IMR-90 (cell line): ENCODE measurements at regions not wholly inside any gene's neighbourhood (a gene's known extent, or its start where the extent isn't known, plus 50 kb on each side); places are given as distances from the start of the nearest gene placed in this dataset.

Experiments
- ATAC-seq: fragments of 200-7000 bp; cut with Tn5 transposase; 2 replicates; pipeline ENCODE4 v1.9.1; 2020; ENCODE audit warnings: low read depth, mild to moderate bottlenecking, moderate library complexity
- BruUV-seq: library from RNA; stranded (reverse); fragments of 400-500 nt; replicated peaks from 2 replicates; lab custom pipeline; 2021; lab: Mats Ljungman, UMichigan
- CTCF ChIA-PET: fragments of 300-600 bp; formaldehyde crosslinking; extraction: SDS; loops from one replicate; lab custom pipeline; 2021; ENCODE audit warnings: antibody characterized with exemption; lab: Yijun Ruan, JAX
- POLR2A ChIA-PET: fragments of 300-600 bp; sonication (Branson Sonifier 250); formaldehyde crosslinking; loops from one replicate; lab custom pipeline; 2022; ENCODE audit warnings: antibody characterized with exemption; ENCODE audit not compliant: unreplicated experiment; lab: Charles Lee
- DNase-seq: peaks from one replicate; pipeline ENCODE4 v3.0.0; 2013
- H2AFZ ChIP-seq: replicated peaks from 2 replicates; pipeline ENCODE3; 2013; ENCODE audit warnings: low read length, mild to moderate bottlenecking; ENCODE audit not compliant: poor library complexity
- H2AK5ac ChIP-seq: 2 replicates; pipeline ENCODE4 v1.6.1; 2013; ENCODE audit warnings: low read depth, low read length, inconsistent platforms
- H2AK9ac ChIP-seq: replicated peaks from 2 replicates; pipeline ENCODE3; 2013; ENCODE audit warnings: mild to moderate bottlenecking, low read depth, low read length, moderate library complexity; ENCODE audit not compliant: poor library complexity
- H2BK120ac ChIP-seq: 2 replicates; pipeline ENCODE4 v1.6.1; 2013; ENCODE audit warnings: low read depth, low read length, inconsistent platforms
- H2BK15ac ChIP-seq: 3 replicates; pipeline ENCODE4 v1.6.1; 2013; ENCODE audit warnings: low read depth, low read length, inconsistent platforms
- H2BK20ac ChIP-seq: 2 replicates; pipeline ENCODE4 v1.6.1; 2013; ENCODE audit warnings: low read depth, mild to moderate bottlenecking, inconsistent platforms, low read length, moderate library complexity
- H2BK5ac ChIP-seq: 2 replicates; pipeline ENCODE4 v1.6.1; 2013; ENCODE audit warnings: mild to moderate bottlenecking, low read depth, low read length, inconsistent platforms; ENCODE audit not compliant: poor library complexity, severe bottlenecking
- H3K14ac ChIP-seq: replicated peaks from 2 replicates; pipeline ENCODE4 v1.6.1; 2013; ENCODE audit warnings: low read depth, low read length, inconsistent platforms
- H3K18ac ChIP-seq: 2 replicates; pipeline ENCODE4 v1.6.1; 2013; ENCODE audit warnings: low read depth, low read length, control low read depth
- H3K23ac ChIP-seq: 2 replicates; pipeline ENCODE4 v1.6.1; 2013; ENCODE audit warnings: low read depth, low read length, inconsistent platforms
- H3K27ac ChIP-seq: 2 replicates; pipeline ENCODE4 v1.5.1; 2013; ENCODE audit warnings: mild to moderate bottlenecking, control low read depth, low read length; ENCODE audit not compliant: insufficient read depth
- H3K27me3 ChIP-seq: 2 replicates; pipeline ENCODE4 v1.6.1; 2013; ENCODE audit warnings: low read length; ENCODE audit not compliant: control insufficient read depth, insufficient read depth
- H3K36me3 ChIP-seq: 2 replicates; pipeline ENCODE4 v1.6.1; 2013; ENCODE audit warnings: low read length, mixed read lengths; ENCODE audit not compliant: control insufficient read depth, insufficient read depth
- H3K4ac ChIP-seq: 2 replicates; pipeline ENCODE4 v1.6.1; 2013; ENCODE audit warnings: low read depth, low read length, inconsistent platforms
- H3K4me1 ChIP-seq: 2 replicates; pipeline ENCODE4 v1.6.1; 2013; ENCODE audit warnings: low read length, mixed read lengths; ENCODE audit not compliant: control insufficient read depth, insufficient read depth
- H3K4me2 ChIP-seq: 2 replicates; pipeline ENCODE4 v1.6.1; 2013; ENCODE audit warnings: low read depth, mild to moderate bottlenecking, control low read depth, low read length, moderate library complexity
- H3K4me3 ChIP-seq: 2 replicates; pipeline ENCODE4 v1.5.1; 2013; ENCODE audit warnings: low read depth, mild to moderate bottlenecking, control low read depth, low read length, moderate library complexity; ENCODE audit not compliant: insufficient read depth
- H3K56ac ChIP-seq: 2 replicates; pipeline ENCODE4 v1.6.1; 2013; ENCODE audit warnings: low read length, inconsistent platforms; ENCODE audit not compliant: insufficient read depth; ENCODE audit errors: extremely low read depth
- H3K79me1 ChIP-seq, 2 experiments: 2 replicates each; pipeline ENCODE4 v1.6.1; 2013; ENCODE audit warnings: low read length in 2 of 2, inconsistent platforms in 1 of 2, low read depth in 1 of 2
- H3K9ac ChIP-seq: 2 replicates; pipeline ENCODE4 v1.6.1; 2013; ENCODE audit warnings: low read depth, low read length, control low read depth
- H3K9me1 ChIP-seq: 2 replicates; pipeline ENCODE4 v1.6.1; 2013; ENCODE audit warnings: low read length, inconsistent platforms; ENCODE audit not compliant: insufficient read depth
- H3K9me3 ChIP-seq: 2 replicates; pipeline ENCODE4 v1.6.1; 2013; ENCODE audit warnings: low read length; ENCODE audit not compliant: control insufficient read depth, insufficient read depth
- H4K20me1 ChIP-seq: 2 replicates; pipeline ENCODE4 v1.6.1; 2013; ENCODE audit warnings: low read length, inconsistent platforms; ENCODE audit not compliant: insufficient read depth
- H4K5ac ChIP-seq: 2 replicates; pipeline ENCODE4 v1.6.1; 2013; ENCODE audit warnings: mild to moderate bottlenecking, low read depth, low read length, control low read depth
- H4K8ac ChIP-seq, 2 experiments: 2 replicates each; pipeline ENCODE4 v1.6.1; 2013; ENCODE audit warnings: low read depth in 2 of 2, low read length in 2 of 2, control low read depth in 1 of 2, inconsistent platforms in 1 of 2
- H4K91ac ChIP-seq: 2 replicates; pipeline ENCODE4 v1.6.1; 2013; ENCODE audit warnings: low read depth, low read length, inconsistent platforms; ENCODE audit not compliant: insufficient read depth
- CEBPB ChIP-seq: IDR thresholded peaks from 2 replicates; pipeline ENCODE4 v1.6.1; 2012; ENCODE audit warnings: low read depth, low read length, improper control_type of control experiment
- CHD1 ChIP-seq: IDR thresholded peaks from 2 replicates; pipeline ENCODE4 v1.6.1; 2012; ENCODE audit warnings: low read depth, low read length, improper control_type of control experiment
- MAFK ChIP-seq: IDR thresholded peaks from 2 replicates; pipeline ENCODE4 v1.6.1; 2012; ENCODE audit warnings: low read depth, low read length, improper control_type of control experiment
- MXI1 ChIP-seq: IDR thresholded peaks from 2 replicates; pipeline ENCODE4 v1.6.1; 2012; ENCODE audit warnings: low read depth, mild to moderate bottlenecking, low read length, moderate library complexity, borderline replicate concordance
- POLR2A ChIP-seq: IDR thresholded peaks from 2 replicates; pipeline ENCODE4 v1.6.1; 2012; ENCODE audit warnings: mild to moderate bottlenecking, low read depth, low read length
- RAD21 ChIP-seq: IDR thresholded peaks from 2 replicates; pipeline ENCODE4 v1.6.1; 2012; ENCODE audit warnings: low read length, improper control_type of control experiment
- RCOR1 ChIP-seq: IDR thresholded peaks from 2 replicates; pipeline ENCODE4 v1.6.1; 2012; ENCODE audit warnings: mild to moderate bottlenecking, low read length, improper control_type of control experiment; ENCODE audit not compliant: insufficient replicate concordance
- RFX5 ChIP-seq: IDR thresholded peaks from 2 replicates; pipeline ENCODE4 v1.8.0; 2012; ENCODE audit warnings: low read depth, mild to moderate bottlenecking, low read length, moderate library complexity
- WGBS, 2 experiments: methylation state at CpG; one replicate each; pipeline versions ENCODE4 v1.1.5 to v1.1.7; 2013; ENCODE audit warnings: missing lambda C conversion rate in 2 of 2; ENCODE audit not compliant: insufficient read length in 1 of 2; ENCODE audit errors: extremely low coverage in 2 of 2; 5-methylcytosine and 5-hydroxymethylcytosine counted together
- dilution Hi-C: fragments of 300-500 bp; cut with HindIII; formaldehyde crosslinking; loops from one replicate; pipeline ENCODE4 v1.14.3; 2018; ENCODE audit warnings: low sequenced_read_pairs; ENCODE audit not compliant: unreplicated experiment
- in situ Hi-C: fragments of 300-500 bp; cut with MboI; formaldehyde crosslinking; loops from 3 replicates; pipeline ENCODE4 v1.14.3; 2019; ENCODE audit warnings: low sequenced_read_pairs, inconsistent platforms, mixed read lengths
- intact Hi-C: fragments of 100-400 bp; cut with micrococcal nuclease; formaldehyde crosslinking; loops from 2 replicates; pipeline ENCODE4 v1.10.0; 2022
- TF ChIP-seq, protein P1 (sequence below): fragments of 150-350 bp; IDR thresholded peaks from 2 replicates; pipeline ENCODE4 v1.6.1; 2016; ENCODE audit warnings: low read depth, mild to moderate bottlenecking, low read length, moderate library complexity, borderline replicate concordance

DNA sequence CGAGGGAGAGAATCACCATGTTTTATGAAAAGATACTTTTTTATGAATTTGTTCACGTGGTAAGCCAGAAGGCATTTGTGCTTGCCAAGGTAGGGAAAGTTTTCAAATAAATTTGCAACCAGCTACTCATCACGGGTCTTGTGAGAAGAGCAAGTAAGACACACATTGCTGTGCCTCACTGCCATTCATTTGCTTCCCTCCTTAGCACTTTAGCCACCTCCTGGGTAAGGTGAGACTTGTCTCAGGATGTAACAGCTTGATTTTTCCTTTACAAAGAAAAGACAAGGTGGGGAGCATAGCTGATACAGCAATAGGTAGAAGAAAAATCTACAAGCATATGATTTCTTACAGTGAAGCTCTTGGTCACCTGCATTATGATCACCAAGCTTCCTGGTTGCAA lies 342.4 kb upstream of the GRM3 start:
- H3K18ac ChIP-seq, result no peak overlapping the region
- no peak overlapping the region for H3K4ac ChIP-seq
- in situ Hi-C loops (no loop called here), intact Hi-C loops (no loop called here), dilution Hi-C loops (no loop called here)
- H3K27ac ChIP-seq, result no peak overlapping the region
- no peak overlapping the region for H4K5ac ChIP-seq
- TF ChIP-seq RFX5 (no peak), CEBPB (no peak), MAFK (no peak), RAD21 (no peak), RCOR1 (no peak), MXI1 (no peak), CHD1 (no peak), POLR2A (no peak)
- TF ChIP-seq, protein P1, sequence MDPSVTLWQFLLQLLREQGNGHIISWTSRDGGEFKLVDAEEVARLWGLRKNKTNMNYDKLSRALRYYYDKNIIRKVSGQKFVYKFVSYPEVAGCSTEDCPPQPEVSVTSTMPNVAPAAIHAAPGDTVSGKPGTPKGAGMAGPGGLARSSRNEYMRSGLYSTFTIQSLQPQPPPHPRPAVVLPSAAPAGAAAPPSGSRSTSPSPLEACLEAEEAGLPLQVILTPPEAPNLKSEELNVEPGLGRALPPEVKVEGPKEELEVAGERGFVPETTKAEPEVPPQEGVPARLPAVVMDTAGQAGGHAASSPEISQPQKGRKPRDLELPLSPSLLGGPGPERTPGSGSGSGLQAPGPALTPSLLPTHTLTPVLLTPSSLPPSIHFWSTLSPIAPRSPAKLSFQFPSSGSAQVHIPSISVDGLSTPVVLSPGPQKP, result no peak
- no peaks in the 10 kb centered on the region for H3K4me1 ChIP-seq
- H2BK15ac ChIP-seq, result no peak overlapping the region
- H3K56ac ChIP-seq, result no peak overlapping the region
- H2BK20ac ChIP-seq, result no peak overlapping the region
- H3K27me3 ChIP-seq, result no peaks in the 10 kb centered on the region
- no peak overlapping the region for H2AK5ac ChIP-seq
- H3K14ac ChIP-seq, result no peak overlapping the region
- H3K36me3 ChIP-seq, result no peaks in the 10 kb centered on the region
- WGBS, 2 experiments, result no CpG with 5 or more reads among the region's 3 CpGs
- H3K4me3 ChIP-seq, result no peak overlapping the region
- H3K4me2 ChIP-seq, result no peak overlapping the region
- H2BK5ac ChIP-seq, result no peak overlapping the region
- H3K23ac ChIP-seq, result no peak overlapping the region
- H3K9me1 ChIP-seq, result no peaks in the 10 kb centered on the region
- DNase-seq (no peak), ATAC-seq (no peak)
- BruUV-seq, result no TSS peak
- no peak overlapping the region for H4K91ac ChIP-seq
- no peaks in the 10 kb centered on the region for H4K20me1 ChIP-seq
- no peak overlapping the region for H2AK9ac ChIP-seq
- ChIA-PET CTCF (no interaction called here), POLR2A (no interaction called here)
- H4K8ac ChIP-seq, result no peak overlapping the region
- no peak overlapping the region for H2BK120ac ChIP-seq
- H3K9ac ChIP-seq, result no peak overlapping the region
- H2AFZ ChIP-seq, result no peak overlapping the region
- no peaks in the 10 kb centered on the region for H3K9me3 ChIP-seq
- H3K79me1 ChIP-seq, result no peaks in the 10 kb centered on the region
